ENCODE measurements at regions not wholly inside any gene's neighbourhood (a gene's known extent, or its start where the extent isn't known, plus 50 kb on each side); places are given as distances from the start of the nearest gene placed in this dataset.

DNA sequence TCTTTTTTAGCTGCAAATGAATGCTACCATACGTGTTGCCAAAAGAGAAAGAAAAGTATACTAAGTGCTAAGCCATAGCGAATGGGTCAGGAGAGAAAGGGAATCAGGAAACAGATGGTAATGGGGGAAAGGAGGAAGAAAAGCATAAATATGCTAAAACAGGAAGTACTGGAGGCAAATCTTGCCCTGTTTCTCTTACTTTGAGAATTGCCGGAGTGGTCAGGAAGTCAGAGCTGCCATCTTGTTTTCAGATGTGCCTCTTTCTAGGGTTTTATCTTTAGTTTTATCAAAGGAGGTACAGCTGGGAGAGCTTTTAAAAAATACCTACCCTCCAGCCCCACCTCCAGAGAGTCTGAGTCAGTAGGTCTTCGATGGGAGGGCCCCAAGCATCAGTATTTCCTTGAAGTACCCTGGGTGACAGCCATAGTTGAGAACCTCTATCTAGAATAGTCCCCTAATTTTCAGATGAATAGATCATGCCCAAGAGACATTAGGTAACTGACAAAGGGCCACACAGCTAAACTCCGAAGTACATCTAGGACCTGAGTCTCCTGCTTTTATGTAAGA, 193.3 kb downstream of the CLIC5 start:
- Histone ChIP-seq H2AFZ (replicated peaks; ENCODE audit: low read length, poor library complexity) (no peak overlapping the region), H4K5ac (ENCODE audit: low read depth, low read length) (no peak overlapping the region), H3K27me3 (ENCODE audit: control insufficient read depth, insufficient read depth, low read length) (peaks cover 8% of the 10 kb centered on the region; the same call in 1 of the 2 replicates), H3K14ac (replicated peaks; ENCODE audit: low read depth, low read length) (no peak overlapping the region), H3K9ac (ENCODE audit: low read depth, low read length) (no peak overlapping the region), H3K4me2 (ENCODE audit: low read depth, low read length) (no peak overlapping the region), H4K20me1 (ENCODE audit: insufficient read depth, low read length) (no peaks in the 10 kb centered on the region), H3K4me3 (ENCODE audit: insufficient read depth, low read depth, low read length) (no peak overlapping the region), H3K23ac (ENCODE audit: low read depth, low read length) (no peak overlapping the region), H2BK120ac (ENCODE audit: low read depth, low read length) (no peak overlapping the region), H2AK5ac (ENCODE audit: low read depth, low read length) (no peak overlapping the region), H3K18ac (ENCODE audit: low read depth, low read length) (no peak overlapping the region), H3K56ac (ENCODE audit: extremely low read depth, insufficient read depth, low read length) (no peak overlapping the region), H2BK20ac (ENCODE audit: low read depth, low read length) (no peak overlapping the region), H3K36me3 (ENCODE audit: control insufficient read depth, insufficient read depth, low read length) (no peaks in the 10 kb centered on the region), H2AK9ac (replicated peaks; ENCODE audit: low read depth, low read length, poor library complexity) (no peak overlapping the region), H2BK15ac (ENCODE audit: low read depth, low read length) (no peak overlapping the region), H3K9me3 (ENCODE audit: control insufficient read depth, insufficient read depth, low read length) (no peaks in the 10 kb centered on the region), H2BK5ac (ENCODE audit: low read depth, low read length, poor library complexity, severe bottlenecking) (no peak overlapping the region), H3K4ac (ENCODE audit: low read depth, low read length) (no peak overlapping the region), H4K8ac (ENCODE audit: low read depth in 2 of 2, low read length in 2 of 2) (no peak overlapping the region), H3K79me1 (ENCODE audit: low read depth in 1 of 2, low read length in 2 of 2) (no peaks in the 10 kb centered on the region), H4K91ac (ENCODE audit: insufficient read depth, low read depth, low read length) (no peak overlapping the region), H3K27ac (ENCODE audit: insufficient read depth, low read length) (no peak overlapping the region), H3K4me1 (ENCODE audit: control insufficient read depth, insufficient read depth, low read length) (no peaks in the 10 kb centered on the region), H3K9me1 (ENCODE audit: insufficient read depth, low read length) (no peaks in the 10 kb centered on the region)
- dilution Hi-C loops (cut with HindIII; ENCODE audit: low sequenced_read_pairs, unreplicated experiment), result no loop called here
- ATAC-seq (ENCODE audit: low read depth) (no peak), DNase-seq (no peak)
- BruUV-seq (replicated peaks), result no TSS peak
- POLR2A ChIA-PET (ENCODE audit: unreplicated experiment), result no interaction called here
- in situ Hi-C loops (cut with MboI; ENCODE audit: low sequenced_read_pairs), result no loop called here
- CTCF ChIA-PET, result no interaction called here
- TF ChIP-seq CEBPB (IDR thresholded peaks at IDR 0.05; ENCODE audit: low read depth, low read length) (no peak), MAZ (IDR thresholded peaks at IDR 0.05; ENCODE audit: borderline replicate concordance, low read depth, low read length) (no peak), FOS (IDR thresholded peaks at IDR 0.05; ENCODE audit: low read depth, low read length) (no peak), SMC3 (IDR thresholded peaks at IDR 0.05; ENCODE audit: low read depth, low read length) (no peak), MXI1 (IDR thresholded peaks at IDR 0.05; ENCODE audit: borderline replicate concordance, low read depth, low read length) (no peak), POLR2A (IDR thresholded peaks at IDR 0.05; ENCODE audit: low read depth, low read length) (no peak), RAD21 (IDR thresholded peaks at IDR 0.05; ENCODE audit: low read length) (no peak), NFE2L2 (IDR thresholded peaks at IDR 0.05; ENCODE audit: low read depth, low read length) (no peak), RFX5 (IDR thresholded peaks at IDR 0.05; ENCODE audit: low read depth, low read length) (no peak), BHLHE40 (IDR thresholded peaks at IDR 0.05; ENCODE audit: low read depth, low read length) (no peak), MAFK (IDR thresholded peaks at IDR 0.05; ENCODE audit: low read depth, low read length) (no peak), CHD1 (IDR thresholded peaks at IDR 0.05; ENCODE audit: low read depth, low read length) (no peak), RCOR1 (IDR thresholded peaks at IDR 0.05; ENCODE audit: insufficient replicate concordance, low read length) (no peak)
- TF ChIP-seq, protein P1, sequence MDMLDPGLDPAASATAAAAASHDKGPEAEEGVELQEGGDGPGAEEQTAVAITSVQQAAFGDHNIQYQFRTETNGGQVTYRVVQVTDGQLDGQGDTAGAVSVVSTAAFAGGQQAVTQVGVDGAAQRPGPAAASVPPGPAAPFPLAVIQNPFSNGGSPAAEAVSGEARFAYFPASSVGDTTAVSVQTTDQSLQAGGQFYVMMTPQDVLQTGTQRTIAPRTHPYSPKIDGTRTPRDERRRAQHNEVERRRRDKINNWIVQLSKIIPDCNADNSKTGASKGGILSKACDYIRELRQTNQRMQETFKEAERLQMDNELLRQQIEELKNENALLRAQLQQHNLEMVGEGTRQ (IDR thresholded peaks at IDR 0.05; ENCODE audit: low read depth, low read length), result no peak
- TF ChIP-seq, protein P2, sequence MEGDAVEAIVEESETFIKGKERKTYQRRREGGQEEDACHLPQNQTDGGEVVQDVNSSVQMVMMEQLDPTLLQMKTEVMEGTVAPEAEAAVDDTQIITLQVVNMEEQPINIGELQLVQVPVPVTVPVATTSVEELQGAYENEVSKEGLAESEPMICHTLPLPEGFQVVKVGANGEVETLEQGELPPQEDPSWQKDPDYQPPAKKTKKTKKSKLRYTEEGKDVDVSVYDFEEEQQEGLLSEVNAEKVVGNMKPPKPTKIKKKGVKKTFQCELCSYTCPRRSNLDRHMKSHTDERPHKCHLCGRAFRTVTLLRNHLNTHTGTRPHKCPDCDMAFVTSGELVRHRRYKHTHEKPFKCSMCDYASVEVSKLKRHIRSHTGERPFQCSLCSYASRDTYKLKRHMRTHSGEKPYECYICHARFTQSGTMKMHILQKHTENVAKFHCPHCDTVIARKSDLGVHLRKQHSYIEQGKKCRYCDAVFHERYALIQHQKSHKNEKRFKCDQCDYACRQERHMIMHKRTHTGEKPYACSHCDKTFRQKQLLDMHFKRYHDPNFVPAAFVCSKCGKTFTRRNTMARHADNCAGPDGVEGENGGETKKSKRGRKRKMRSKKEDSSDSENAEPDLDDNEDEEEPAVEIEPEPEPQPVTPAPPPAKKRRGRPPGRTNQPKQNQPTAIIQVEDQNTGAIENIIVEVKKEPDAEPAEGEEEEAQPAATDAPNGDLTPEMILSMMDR (conservative IDR thresholded peaks at IDR 0.05; ENCODE audit: low read depth, low read length), result no peak
- TF ChIP-seq, protein P3, sequence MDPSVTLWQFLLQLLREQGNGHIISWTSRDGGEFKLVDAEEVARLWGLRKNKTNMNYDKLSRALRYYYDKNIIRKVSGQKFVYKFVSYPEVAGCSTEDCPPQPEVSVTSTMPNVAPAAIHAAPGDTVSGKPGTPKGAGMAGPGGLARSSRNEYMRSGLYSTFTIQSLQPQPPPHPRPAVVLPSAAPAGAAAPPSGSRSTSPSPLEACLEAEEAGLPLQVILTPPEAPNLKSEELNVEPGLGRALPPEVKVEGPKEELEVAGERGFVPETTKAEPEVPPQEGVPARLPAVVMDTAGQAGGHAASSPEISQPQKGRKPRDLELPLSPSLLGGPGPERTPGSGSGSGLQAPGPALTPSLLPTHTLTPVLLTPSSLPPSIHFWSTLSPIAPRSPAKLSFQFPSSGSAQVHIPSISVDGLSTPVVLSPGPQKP (IDR thresholded peaks at IDR 0.05; ENCODE audit: borderline replicate concordance, low read depth, low read length), result no peak
- intact Hi-C loops (cut with micrococcal nuclease), result no loop called here
- WGBS, 2 experiments (ENCODE audit: extremely low coverage in 2 of 2, insufficient read length in 1 of 2), result no CpG with 5 or more reads among the region's 5 CpGs
